HEK293 (cell line): ENCODE measurements at regions not wholly inside any gene's neighbourhood (a gene's known extent, or its start where the extent isn't known, plus 50 kb on each side); places are given as distances from the start of the nearest gene placed in this dataset.

ENCODE experiments used
- CTCF ChIA-PET: fragments of 350-600 bp; formaldehyde crosslinking; extraction: SDS; loops from one replicate; lab custom pipeline; 2021; ENCODE audit warnings: antibody characterized with exemption; lab: Yijun Ruan, JAX
- POLR2A ChIA-PET: fragments of 300-600 bp; formaldehyde crosslinking; extraction: SDS; loops from one replicate; lab custom pipeline; 2020; ENCODE audit warnings: antibody characterized with exemption, inconsistent platforms; lab: Yijun Ruan, JAX
- H3K27ac ChIP-seq: fragments of 200-500 bp; sonication (Bioruptor generic); 2 replicates; pipeline ENCODE4 v1.5.1; 2014; ENCODE audit warnings: low read depth, low read length, control low read depth, inconsistent platforms; ENCODE audit errors: extremely low read depth
- H3K36me3 ChIP-seq, 2 experiments: fragments of 200-500 bp in 1 of 2; sonication (Bioruptor generic) in 1 of 2; 1 replicate in 1 of 2; 2 replicates in 1 of 2; pipeline ENCODE4 v1.5.1; 2014 to 2017; ENCODE audit warnings: inconsistent platforms in 2 of 2, low read length in 2 of 2; ENCODE audit not compliant: control insufficient read depth in 2 of 2, insufficient read depth in 1 of 2
- H3K4me1 ChIP-seq: fragments of 200-500 bp; sonication (Bioruptor generic); 2 replicates; pipeline ENCODE4 v1.5.1; 2014; ENCODE audit warnings: mild to moderate bottlenecking, low read length, inconsistent platforms; ENCODE audit not compliant: control insufficient read depth, insufficient read depth
- H3K4me3 ChIP-seq: 2 replicates; pipeline ENCODE4 v1.5.1; 2011; ENCODE audit warnings: low read depth, mild to moderate bottlenecking, control low read depth, low read length, moderate library complexity
- H3K9me3 ChIP-seq: fragments of 200-500 bp; sonication (Bioruptor generic); 2 replicates; pipeline ENCODE4 v1.5.1; 2014; ENCODE audit warnings: low read depth, low read length, inconsistent platforms; ENCODE audit not compliant: control insufficient read depth, insufficient read depth
- EGR2 ChIP-seq: fragments of 450-650 bp; formaldehyde crosslinking; IDR thresholded peaks from 2 replicates; pipeline ENCODE4 v1.5.1; 2016; ENCODE audit warnings: low read depth, missing biosample characterization, missing genetic modification characterization
- GLI2 ChIP-seq: fragments of 450-650 bp; formaldehyde crosslinking; IDR thresholded peaks from 2 replicates; pipeline ENCODE4; 2017; ENCODE audit warnings: missing biosample characterization, missing genetic modification characterization, low read depth, borderline replicate concordance
- PRDM1 ChIP-seq: fragments of 450-650 bp; formaldehyde crosslinking; IDR thresholded peaks from 2 replicates; pipeline ENCODE4; 2016; ENCODE audit warnings: missing biosample characterization, missing genetic modification characterization
- ZBTB21 ChIP-seq: fragments of 450-650 bp; formaldehyde crosslinking; IDR thresholded peaks from 2 replicates; pipeline ENCODE4 v1.5.1; 2017; ENCODE audit warnings: missing biosample characterization, missing genetic modification characterization
- ZFHX2 ChIP-seq: fragments of 450-650 bp; formaldehyde crosslinking; conservative IDR thresholded peaks from 2 replicates; pipeline ENCODE4 v1.5.1; 2016; ENCODE audit warnings: missing biosample characterization, missing genetic modification characterization
- ZNF157 ChIP-seq: fragments of 450-650 bp; formaldehyde crosslinking; IDR thresholded peaks from 2 replicates; pipeline ENCODE4 v1.5.1; 2016; ENCODE audit warnings: missing biosample characterization, missing genetic modification characterization
- ZNF2 ChIP-seq: fragments of 450-650 bp; formaldehyde crosslinking; IDR thresholded peaks from 2 replicates; pipeline ENCODE4 v1.5.1; 2016; ENCODE audit warnings: missing biosample characterization, missing genetic modification characterization
- ZNF335 ChIP-seq: fragments of 450-650 bp; formaldehyde crosslinking; conservative IDR thresholded peaks from 2 replicates; pipeline ENCODE4 v1.5.1; 2016; ENCODE audit warnings: missing biosample characterization, missing genetic modification characterization
- ZNF394 ChIP-seq: fragments of 450-650 bp; formaldehyde crosslinking; IDR thresholded peaks from 2 replicates; pipeline ENCODE4 v1.5.1; 2016; ENCODE audit warnings: missing biosample characterization, missing genetic modification characterization, mild to moderate bottlenecking, moderate library complexity, borderline replicate concordance
- ZNF404 ChIP-seq: fragments of 450-650 bp; formaldehyde crosslinking; IDR thresholded peaks from 2 replicates; pipeline ENCODE4 v1.5.1; 2017; ENCODE audit warnings: missing biosample characterization, missing genetic modification characterization
- ZNF670 ChIP-seq: fragments of 450-650 bp; formaldehyde crosslinking; IDR thresholded peaks from 2 replicates; pipeline ENCODE4 v1.5.1; 2016; ENCODE audit warnings: missing biosample characterization, missing genetic modification characterization, low read depth
- ZNF707 ChIP-seq: fragments of 450-650 bp; formaldehyde crosslinking; IDR thresholded peaks from 2 replicates; pipeline ENCODE4 v1.5.1; 2016; ENCODE audit warnings: missing biosample characterization, missing genetic modification characterization
- ZXDB ChIP-seq: fragments of 450-650 bp; formaldehyde crosslinking; IDR thresholded peaks from 2 replicates; pipeline ENCODE4 v1.5.1; 2016; ENCODE audit warnings: missing biosample characterization, missing genetic modification characterization
- TF ChIP-seq, protein P1 (sequence below): fragments of 450-650 bp; formaldehyde crosslinking; IDR thresholded peaks from 2 replicates; pipeline ENCODE4 v1.5.1; 2016; ENCODE audit warnings: missing biosample characterization, missing genetic modification characterization
- TF ChIP-seq, protein P2 (sequence below): fragments of 450-650 bp; formaldehyde crosslinking; IDR thresholded peaks from 2 replicates; pipeline ENCODE4 v1.5.1; 2016; ENCODE audit warnings: missing biosample characterization, missing genetic modification characterization
- TF ChIP-seq, protein P3 (sequence below): fragments of 450-650 bp; formaldehyde crosslinking; IDR thresholded peaks from 2 replicates; pipeline ENCODE4 v1.5.1; 2016; ENCODE audit warnings: missing biosample characterization, missing genetic modification characterization

DNA sequence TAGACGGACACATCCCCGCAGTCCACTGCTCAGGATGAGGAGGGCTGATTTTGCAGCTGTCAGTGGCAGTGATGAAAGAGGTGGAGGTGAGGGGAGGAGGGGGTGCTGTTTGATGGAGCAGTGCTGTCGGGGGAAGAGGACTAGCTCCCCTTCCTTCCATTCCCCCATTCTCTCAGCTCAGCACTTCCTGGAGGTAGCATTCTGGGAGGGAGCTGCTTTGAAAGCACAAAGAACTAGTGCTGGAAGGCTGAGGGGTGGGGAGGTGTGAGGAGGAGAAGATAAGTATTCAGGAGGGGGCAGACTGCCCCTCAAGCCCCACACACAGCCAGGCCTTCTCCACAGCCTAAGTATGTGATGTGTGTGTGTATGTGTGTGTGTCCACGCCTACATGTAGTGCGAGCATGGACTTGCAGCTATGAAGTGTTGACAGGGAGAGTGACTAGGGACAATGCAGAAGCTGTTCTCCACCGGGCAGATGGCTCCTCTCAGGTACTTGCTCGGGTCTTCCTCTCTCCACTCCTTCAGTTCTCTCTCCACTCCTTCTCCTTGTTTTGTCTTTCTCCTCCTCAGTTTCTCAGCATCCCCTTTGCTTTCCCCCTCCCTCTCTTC lies 65.5 kb upstream of the HSPA9 start:
- POLR2A ChIA-PET, result interaction anchor here (0.7 kb wide), 1 partner anchor 633 kb away, joined by 3 read pairs; no protein-coding TSS in a partner anchor

DNA sequence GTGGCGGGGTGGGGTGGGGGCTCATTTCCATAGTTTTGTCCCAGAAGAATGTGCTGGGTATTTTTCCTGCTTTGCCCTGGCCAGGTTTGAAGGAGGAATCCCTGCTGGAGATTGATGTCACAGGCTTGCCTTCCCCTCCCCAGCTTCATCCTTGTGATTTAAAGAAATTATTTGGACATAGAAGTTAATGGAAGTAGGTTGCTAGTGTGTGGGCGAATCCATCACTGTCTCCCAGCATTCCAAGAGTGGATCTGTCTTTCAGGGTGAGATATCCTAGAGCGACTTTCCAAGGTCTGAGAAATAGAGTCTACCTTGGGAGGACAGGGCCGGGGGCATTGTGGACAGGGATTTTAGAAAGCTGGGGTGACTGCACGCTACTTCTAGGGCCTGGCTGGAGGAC lies 64.9 kb upstream of the HSPA9 start:
- POLR2A ChIA-PET, result interaction anchor here (0.7 kb wide), 1 partner anchor 634 kb away, joined by 3 read pairs; no protein-coding TSS in a partner anchor
- H3K4me1 ChIP-seq, result no peaks in the 10 kb centered on the region
- H3K4me3 ChIP-seq, result no peak overlapping the region
- no peaks in the 10 kb centered on the region for H3K36me3 ChIP-seq
- H3K9me3 ChIP-seq, result no peaks in the 10 kb centered on the region
- TF ChIP-seq ZNF157 (tag by site-specific recombination) (no peak), ZNF707 (tag by site-specific recombination) (no peak), ZNF394 (tag by site-specific recombination) (no peak), PRDM1 (tag by site-specific recombination) (no peak), ZNF404 (tag by site-specific recombination) (no peak), ZBTB21 (no peak), GLI2 (tag by site-specific recombination) (no peak), ZXDB (no peak)
- TF ChIP-seq, protein P1, sequence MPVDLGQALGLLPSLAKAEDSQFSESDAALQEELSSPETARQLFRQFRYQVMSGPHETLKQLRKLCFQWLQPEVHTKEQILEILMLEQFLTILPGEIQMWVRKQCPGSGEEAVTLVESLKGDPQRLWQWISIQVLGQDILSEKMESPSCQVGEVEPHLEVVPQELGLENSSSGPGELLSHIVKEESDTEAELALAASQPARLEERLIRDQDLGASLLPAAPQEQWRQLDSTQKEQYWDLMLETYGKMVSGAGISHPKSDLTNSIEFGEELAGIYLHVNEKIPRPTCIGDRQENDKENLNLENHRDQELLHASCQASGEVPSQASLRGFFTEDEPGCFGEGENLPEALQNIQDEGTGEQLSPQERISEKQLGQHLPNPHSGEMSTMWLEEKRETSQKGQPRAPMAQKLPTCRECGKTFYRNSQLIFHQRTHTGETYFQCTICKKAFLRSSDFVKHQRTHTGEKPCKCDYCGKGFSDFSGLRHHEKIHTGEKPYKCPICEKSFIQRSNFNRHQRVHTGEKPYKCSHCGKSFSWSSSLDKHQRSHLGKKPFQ, result no peak
- TF ChIP-seq, all 188 proteins: peak for 0
- H3K27ac ChIP-seq, result no peak overlapping the region
- CTCF ChIA-PET, result interaction anchor here (0.6 to 2.3 kb wide), 7 partner anchors 12 to 997 kb away, joined by 3 to 13 read pairs (median 3); no protein-coding TSS in a partner anchor

More for the DNA sequence above, 65.5 kb upstream of the HSPA9 start:
- TF ChIP-seq ZNF670 (tag by site-specific recombination) (no peak), ZFHX2 (tag by site-specific recombination) (peak; percentile 89), EGR2 (peak; percentile 82)
- TF ChIP-seq, protein P2, sequence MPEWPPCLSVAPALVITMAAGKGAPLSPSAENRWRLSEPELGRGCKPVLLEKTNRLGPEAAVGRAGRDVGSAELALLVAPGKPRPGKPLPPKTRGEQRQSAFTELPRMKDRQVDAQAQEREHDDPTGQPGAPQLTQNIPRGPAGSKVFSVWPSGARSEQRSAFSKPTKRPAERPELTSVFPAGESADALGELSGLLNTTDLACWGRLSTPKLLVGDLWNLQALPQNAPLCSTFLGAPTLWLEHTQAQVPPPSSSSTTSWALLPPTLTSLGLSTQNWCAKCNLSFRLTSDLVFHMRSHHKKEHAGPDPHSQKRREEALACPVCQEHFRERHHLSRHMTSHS (tag by site-specific recombination), result no peak
- TF ChIP-seq, all 188 proteins: peak for 2
- Histone ChIP-seq H3K9me3 (no peaks in the 10 kb centered on the region), H3K36me3 (no peaks in the 10 kb centered on the region), H3K4me3 (no peak overlapping the region), H3K4me1 (no peaks in the 10 kb centered on the region), H3K27ac (no peak overlapping the region)
- CTCF ChIA-PET, result interaction anchor here (0.6 to 2.3 kb wide), 25 partner anchors 10 to 1908 kb away, joined by 3 to 13 read pairs (median 3); no protein-coding TSS in a partner anchor

DNA sequence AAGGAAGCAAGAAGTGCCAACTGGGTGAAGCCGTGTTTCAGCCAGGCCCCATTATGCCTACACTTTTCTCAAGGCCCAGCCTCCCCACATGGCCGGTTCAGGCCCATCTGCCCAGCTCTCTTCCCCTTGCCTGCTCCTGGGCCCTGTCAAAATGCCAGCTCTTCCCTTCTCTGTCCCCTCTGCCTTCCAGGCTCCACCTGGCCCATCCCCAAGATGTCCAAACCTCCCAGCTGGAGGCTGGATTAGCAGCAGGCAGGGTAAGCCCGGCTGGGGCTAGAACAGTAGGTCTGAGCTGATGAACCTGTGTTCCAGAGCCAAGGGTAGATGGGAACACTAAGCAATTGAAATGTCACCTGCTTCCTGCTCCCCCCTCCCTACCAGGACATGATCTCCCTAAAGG lies 64.1 kb upstream of the HSPA9 start:
- Histone ChIP-seq H3K27ac (no peak overlapping the region), H3K36me3 (no peaks in the 10 kb centered on the region), H3K4me1 (no peaks in the 10 kb centered on the region), H3K4me3 (no peak overlapping the region), H3K9me3 (no peaks in the 10 kb centered on the region)
- CTCF ChIA-PET, result no interaction called here
- TF ChIP-seq ZNF335 (tag by site-specific recombination), result 0 out of 2 replicates have a peak, but pooled peaks have one; percentile 3
- TF ChIP-seq, protein P3, sequence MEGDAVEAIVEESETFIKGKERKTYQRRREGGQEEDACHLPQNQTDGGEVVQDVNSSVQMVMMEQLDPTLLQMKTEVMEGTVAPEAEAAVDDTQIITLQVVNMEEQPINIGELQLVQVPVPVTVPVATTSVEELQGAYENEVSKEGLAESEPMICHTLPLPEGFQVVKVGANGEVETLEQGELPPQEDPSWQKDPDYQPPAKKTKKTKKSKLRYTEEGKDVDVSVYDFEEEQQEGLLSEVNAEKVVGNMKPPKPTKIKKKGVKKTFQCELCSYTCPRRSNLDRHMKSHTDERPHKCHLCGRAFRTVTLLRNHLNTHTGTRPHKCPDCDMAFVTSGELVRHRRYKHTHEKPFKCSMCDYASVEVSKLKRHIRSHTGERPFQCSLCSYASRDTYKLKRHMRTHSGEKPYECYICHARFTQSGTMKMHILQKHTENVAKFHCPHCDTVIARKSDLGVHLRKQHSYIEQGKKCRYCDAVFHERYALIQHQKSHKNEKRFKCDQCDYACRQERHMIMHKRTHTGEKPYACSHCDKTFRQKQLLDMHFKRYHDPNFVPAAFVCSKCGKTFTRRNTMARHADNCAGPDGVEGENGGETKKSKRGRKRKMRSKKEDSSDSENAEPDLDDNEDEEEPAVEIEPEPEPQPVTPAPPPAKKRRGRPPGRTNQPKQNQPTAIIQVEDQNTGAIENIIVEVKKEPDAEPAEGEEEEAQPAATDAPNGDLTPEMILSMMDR (tag by site-specific recombination), result no peak
- TF ChIP-seq ZNF2, result no peak
- POLR2A ChIA-PET, result no interaction called here
